HG02798 (cell line): ENCODE measurements at regions not wholly inside any gene's neighbourhood (a gene's known extent, or its start where the extent isn't known, plus 50 kb on each side); places are given as distances from the start of the nearest gene placed in this dataset.
"Not testable (repeated sequence)": the region's sequence is repeated elsewhere in the genome, so short reads cannot be mapped to it uniquely, and the experiment has no call there.

Experiments
- ATAC-seq: cut with Tn5 transposase; IDR thresholded peaks from one replicate; pipeline ENCODE4 v1.9.1; 2021; ENCODE audit warnings: mild to moderate bottlenecking; ENCODE audit not compliant: unreplicated experiment, poor library complexity

DNA sequence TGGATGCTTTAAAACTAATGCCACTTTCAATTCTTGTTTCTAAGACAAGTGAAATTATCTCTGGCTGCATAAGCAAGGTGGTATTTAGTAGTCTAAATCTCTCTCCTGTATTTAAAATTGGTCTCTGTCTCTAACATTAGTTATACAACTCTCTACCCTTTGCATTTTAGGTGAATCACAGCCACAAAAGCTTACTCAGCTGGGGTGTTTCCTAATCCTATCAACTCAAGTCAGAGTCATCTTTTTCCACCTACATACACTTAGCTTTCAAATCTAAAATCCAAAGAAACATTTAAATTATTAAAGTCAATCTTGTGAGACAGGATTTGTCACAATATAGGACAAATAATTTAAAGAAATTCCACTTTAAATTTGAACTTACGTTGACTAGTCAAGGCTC, 255.1 kb upstream of the CXADR start:
- ATAC-seq: no peak

DNA sequence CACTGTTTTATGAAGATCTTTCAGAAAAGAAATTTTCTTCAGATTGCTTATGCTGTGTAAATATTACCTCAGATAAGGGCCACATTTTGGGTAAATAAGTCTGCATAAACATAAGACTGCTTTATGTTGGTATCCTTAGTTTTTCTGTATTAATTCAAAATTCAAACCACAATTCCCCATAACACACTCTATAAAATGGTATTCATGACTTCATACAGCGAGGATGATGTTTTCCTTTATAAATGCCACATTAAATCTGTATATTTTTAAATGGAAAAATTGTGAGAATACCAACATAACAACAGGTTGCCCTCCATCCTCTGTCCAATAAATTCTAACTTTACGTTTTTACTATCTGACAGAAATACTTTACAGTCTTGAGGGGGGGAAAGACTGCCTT, 248.7 kb upstream of the CXADR start:
- ATAC-seq: no peak

GRCh38 chr21:17269760-17270159, 243.1 kb upstream of the CXADR start:
- ATAC-seq: no peak

DNA sequence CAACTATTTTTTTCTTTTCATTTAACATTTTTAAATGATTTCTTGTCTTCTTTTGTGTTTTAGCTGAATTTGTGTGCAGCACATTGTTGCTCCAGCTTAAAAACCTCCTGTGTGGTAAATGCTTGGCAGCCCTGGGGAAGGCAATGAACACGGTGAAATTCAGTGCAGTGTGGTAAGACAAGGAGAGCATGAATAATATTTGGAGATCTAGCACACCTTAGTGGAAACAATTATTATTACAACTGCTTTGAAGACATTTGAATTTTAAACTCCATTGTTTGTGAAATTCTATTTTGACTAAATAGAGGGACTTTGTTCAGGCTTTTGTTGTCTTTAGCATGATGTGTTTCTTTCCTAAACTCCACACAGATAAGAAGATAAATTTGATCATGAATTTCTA, 242.6 kb upstream of the CXADR start:
- no peak for ATAC-seq

GRCh38 chr21:17279663-17280062, 233.2 kb upstream of the CXADR start:
- no peak for ATAC-seq

DNA sequence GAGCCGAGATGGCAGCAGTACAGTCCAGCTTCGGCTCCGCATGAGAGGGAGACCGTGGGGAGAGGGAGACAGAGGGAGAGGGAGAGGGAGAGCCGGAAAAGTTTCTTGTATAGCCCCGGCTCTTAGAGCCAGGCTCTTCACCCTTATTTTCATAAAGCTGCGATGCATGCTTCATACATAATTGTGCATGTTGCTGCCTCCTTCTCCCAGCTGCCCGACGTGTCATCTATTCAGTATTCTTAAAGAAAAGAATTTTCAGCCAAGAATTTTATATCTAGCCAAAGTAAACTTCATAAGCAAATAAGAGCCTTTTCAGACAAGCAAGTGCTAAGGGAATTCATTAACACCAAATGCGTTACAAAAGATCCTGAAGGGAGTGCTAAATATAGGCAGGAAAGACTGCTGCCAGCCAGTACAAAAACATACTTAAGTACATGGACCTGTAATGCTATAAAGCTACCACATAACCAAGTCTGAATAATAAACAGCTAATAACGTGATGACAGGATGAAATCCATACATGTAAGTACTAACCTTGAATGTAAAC, 219.8 kb upstream of the CXADR start:
- not testable (repeated sequence) for ATAC-seq

DNA sequence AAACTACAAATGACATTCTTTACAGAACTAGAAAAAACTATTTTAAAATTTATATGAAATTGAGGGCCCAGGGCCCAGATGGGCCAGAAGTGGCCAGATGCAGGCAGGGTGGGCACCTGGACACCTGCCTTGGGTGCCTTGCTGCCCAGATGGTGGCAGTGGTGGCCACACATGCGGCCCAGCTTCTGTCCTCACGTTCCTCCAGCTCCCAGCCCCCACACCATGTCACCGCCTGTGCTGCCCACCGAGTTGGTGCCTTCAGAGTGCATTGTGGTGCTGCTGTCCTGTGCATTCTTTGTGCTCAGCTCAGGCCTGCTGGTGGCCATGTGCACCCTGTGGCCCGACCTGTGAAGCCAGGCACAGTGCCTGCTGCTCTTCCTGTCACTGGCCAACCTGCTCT, 216.8 kb upstream of the CXADR start:
- no peak for ATAC-seq

- ATAC-seq: not testable (repeated sequence)
Observed at GRCh38 chr21:17299576-17299975, 213.3 kb upstream of the CXADR start.

GRCh38 chr21:17327715-17328114, 185.1 kb upstream of the CXADR start:
- ATAC-seq: not testable (repeated sequence)

- no peak for ATAC-seq
Observed at GRCh38 chr21:17334484-17334883, 178.4 kb upstream of the CXADR start.

GRCh38 chr21:17340081-17340480, 172.8 kb upstream of the CXADR start:
- no peak for ATAC-seq

GRCh38 chr21:17343055-17343454, 169.8 kb upstream of the CXADR start:
- ATAC-seq: no peak

DNA sequence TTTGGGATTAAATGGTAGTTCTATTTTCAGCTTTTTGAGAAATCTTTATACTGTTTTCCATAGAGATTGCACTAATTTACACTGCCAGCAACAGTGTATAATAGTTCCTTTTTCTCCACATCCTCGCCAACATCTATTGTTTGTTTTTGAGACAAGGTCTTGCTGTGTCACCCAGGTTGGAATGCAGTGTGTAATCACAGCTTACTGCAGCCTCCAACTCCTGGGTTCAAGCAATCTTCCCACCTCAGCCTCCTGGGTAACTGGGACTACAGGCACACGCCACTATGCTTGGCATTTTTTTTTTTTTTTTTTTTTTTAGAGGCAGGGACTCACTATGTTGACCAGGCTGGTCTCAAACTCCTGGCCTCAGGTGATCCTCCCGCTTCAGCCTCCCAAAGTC, 164.5 kb upstream of the CXADR start:
- no peak for ATAC-seq

- no peak for ATAC-seq
Observed at GRCh38 chr21:17348849-17349248, 164.0 kb upstream of the CXADR start.

DNA sequence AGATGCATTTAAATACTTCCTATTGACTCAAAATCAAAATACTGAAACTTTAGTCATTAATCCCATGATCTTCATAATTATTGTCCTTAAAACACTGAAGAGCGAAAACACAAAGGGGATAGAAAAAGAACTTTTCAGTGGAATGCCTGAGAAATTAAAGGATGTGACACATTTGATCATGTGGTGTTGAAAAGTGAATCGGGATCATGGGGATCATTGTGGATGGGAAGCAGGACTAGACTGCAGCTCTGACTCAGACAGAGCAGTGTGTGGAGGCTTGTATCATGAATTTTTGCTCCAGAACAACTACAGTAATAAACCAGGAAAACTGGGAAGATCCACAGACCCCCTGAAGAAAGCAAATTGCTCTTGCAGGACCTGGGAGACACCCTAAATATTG, 161.1 kb upstream of the CXADR start:
- no peak for ATAC-seq

DNA sequence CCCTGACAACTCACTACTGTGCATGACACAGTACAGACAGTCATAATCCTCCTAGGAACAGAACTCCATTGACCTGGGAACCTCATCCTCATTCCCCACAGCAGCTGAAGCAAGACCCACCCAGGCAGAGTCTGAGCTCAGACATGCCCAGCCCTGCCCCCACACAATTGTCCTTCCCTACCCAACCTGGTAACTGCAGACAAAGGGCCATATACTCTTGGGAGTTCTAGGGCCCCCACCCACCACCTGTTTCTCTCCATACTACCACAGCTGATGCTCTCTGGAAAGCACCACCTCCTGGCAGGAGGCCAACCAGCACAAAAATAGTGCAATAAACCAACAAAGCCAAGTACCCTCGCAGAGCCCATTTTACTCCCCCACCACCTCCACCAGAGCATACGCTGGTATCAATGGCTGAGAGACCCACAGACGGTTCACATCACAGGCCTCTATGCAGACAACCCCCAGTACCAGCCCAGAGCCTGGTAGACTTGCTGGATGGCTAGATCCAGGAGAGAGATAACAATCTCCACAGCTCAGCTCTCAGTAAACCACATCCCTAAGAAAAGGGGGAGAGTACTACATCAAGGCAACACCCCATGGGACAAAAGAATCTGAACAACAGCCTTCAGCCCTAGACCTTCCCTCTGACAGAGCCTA, 159.7 kb upstream of the CXADR start:
- ATAC-seq: no peak

GRCh38 chr21:17359781-17360180, 153.1 kb upstream of the CXADR start:
- no peak for ATAC-seq

DNA sequence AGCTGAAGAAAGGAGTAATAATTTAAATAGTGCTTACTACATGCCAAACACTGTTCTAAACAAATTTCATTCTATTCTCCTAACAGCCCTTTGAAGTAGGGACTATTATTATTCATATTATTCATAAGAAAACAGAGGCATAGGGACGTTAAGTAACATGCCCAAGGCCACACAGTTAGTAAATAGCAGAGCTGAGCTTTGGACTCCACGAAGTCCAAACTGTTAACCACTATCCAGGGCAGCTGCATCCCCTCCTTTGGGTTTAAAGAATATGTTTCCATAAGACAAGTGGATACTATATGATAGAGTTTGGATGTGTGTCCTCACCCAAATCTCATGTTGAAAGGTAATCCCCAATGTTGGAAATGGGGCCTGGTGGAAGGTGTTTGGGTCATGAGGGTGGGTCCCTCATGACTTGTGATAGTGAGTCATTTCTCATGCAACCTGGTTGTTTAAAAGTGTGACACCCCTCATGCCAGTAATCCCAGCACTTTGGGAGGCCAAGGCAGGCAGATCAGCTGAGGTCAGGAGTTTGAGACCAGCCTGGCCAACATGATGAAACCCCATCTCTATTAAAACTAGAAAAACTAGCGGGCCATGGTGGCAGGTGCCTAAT, 144.0 kb upstream of the CXADR start:
- no peak for ATAC-seq

DNA sequence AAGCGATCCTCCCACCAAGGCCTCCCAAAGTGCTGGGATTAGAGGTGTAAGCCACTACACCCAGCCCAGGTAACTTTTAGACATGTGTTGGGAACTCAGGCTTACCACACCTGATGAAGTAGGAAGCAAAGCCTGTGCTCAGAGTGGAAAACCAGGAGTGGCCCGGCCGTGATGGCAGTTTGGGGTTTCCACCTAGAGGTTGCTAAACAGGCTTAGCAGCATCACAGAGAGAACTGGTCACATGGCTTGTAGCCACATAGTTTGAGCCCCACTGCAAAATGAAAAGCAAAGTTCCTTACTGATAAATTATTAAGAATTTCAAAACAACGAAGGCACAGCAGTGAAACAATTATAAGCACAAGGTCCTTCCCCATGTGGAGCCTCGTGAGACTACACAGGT, 142.6 kb upstream of the CXADR start:
- ATAC-seq: no peak

DNA sequence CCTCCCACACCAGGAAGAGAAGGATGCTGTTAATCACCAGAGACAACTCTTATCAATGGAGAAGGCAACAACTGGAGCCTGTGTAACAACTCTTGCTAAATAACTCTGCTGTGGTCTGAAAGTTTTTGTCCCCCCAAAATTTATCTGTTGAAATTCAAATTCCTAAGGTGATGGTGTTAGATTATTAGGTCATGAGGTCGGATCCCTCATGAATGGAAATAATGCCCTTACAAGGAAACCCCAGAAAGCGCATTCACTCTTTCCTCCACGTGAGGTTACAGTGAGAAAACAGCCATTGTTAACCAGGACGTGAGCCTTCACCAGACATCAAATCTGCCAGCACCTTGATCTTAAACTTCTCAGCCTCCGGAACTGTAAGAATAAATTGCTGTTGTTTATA, 141.9 kb upstream of the CXADR start:
- ATAC-seq: no peak

DNA sequence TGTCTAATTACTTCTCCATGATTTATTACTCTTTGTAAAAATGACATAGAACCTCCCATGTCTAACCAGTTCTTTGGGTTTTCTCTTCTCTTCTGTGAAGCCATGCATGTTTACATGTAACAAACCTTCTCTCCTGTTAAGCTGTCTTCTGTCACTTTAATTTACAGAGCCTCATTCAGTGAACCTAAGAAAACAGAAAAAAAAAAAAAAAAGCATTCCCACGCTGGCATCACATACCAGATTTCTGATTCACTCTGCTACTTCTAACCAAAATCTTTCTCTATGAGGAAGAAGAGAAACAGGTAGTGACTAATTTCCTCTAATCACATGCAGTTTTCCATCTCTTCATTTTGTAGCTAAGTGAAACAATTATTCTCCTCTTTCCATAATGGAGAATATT, 141.4 kb upstream of the CXADR start:
- no peak for ATAC-seq

- no peak for ATAC-seq
Observed at GRCh38 chr21:17372200-17372599, 140.6 kb upstream of the CXADR start.
